ENCODE measurements at regions not wholly inside any gene's neighbourhood (a gene's known extent, or its start where the extent isn't known, plus 50 kb on each side); places are given as distances from the start of the nearest gene placed in this dataset.
"Not testable (repeated sequence)": the region's sequence is repeated elsewhere in the genome, so short reads cannot be mapped to it uniquely, and the experiment has no call there.

DNA sequence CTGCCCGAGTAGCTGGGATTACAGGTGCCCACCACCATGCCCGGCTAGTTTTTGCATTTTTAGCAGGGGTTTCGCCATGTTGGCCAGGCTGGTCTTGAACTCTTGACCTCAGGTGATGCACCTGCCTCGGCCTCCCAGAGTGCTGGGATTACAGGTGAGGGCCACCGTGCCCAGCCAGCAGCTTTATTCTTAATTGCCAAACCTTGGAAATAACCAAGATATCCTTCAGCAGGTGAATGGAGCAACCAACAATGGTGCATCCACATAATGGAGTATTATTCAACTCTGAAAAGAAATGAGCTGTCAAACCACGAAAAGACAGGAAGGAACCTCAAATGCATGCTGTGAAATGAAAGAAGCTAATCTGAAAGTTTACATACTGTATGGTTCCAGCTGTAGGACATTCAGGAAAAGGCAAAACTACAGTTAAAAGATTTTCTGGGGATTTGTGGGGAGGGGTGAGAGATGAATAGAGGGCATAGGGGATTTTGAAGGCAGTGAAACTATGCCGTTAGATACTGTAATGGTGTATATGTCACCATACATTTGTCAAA is 118.8 kb upstream of the CCND2 start:
- DNase-seq: peak; percentile 77

DNA sequence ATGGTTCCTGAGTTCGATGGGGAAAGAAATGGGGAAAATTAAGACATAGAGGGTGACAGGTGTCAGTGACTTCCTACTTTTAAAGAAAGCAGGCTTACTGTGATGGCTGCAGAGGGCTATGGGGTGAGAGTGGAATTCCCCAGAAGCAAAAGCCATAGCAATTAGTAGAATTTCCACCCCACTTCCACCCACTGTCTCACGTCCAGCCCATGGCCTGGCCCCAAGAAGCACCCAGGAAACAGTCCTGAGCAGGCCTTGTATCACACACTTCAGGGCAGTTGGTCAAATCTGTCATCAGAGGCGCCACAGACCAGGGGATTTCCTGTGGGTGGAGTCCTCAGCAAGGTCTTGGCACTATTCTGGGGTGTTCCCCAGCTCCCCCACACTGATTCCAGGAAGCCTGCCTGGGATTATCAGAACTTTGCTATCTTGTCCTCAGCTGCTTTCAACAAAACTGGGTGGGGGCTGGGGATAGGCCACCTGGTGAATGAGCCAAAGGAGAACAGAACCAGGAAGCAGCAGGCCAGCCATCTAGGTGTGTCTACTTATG is 120.1 kb upstream of the CCND2 start:
- peak; percentile 95 for DNase-seq

DNA sequence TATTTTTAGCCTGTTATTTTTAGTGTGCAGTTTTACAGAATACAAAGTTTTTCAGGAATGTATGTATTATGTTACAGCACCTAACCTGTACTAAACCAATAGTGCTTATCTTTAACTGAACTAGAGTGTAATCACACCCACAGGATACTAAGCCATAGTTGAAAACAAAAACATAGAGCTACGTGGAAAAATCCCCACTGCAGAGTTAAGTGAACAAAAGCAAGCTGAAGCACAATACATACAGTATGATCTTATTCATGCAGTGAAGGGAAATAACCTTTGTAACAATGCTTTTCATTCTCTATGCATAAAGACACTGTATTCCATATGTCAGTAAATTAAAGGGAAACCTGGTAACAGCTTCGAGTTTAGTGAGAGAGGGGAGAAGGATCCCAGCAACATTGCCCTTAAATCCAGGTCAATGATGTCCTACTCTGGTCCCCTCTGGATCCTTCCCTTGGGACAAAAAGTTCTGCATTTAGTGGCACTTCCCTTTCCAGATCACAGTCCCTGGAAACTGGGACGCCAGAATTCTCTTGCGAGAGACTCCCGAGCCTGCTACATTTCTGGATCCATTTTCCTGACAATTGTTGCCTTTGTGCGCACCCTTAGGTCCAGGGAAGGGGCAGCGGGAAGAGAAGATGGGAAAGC is 121.3 kb upstream of the CCND2 start:
- DNase-seq: no peak

DNA sequence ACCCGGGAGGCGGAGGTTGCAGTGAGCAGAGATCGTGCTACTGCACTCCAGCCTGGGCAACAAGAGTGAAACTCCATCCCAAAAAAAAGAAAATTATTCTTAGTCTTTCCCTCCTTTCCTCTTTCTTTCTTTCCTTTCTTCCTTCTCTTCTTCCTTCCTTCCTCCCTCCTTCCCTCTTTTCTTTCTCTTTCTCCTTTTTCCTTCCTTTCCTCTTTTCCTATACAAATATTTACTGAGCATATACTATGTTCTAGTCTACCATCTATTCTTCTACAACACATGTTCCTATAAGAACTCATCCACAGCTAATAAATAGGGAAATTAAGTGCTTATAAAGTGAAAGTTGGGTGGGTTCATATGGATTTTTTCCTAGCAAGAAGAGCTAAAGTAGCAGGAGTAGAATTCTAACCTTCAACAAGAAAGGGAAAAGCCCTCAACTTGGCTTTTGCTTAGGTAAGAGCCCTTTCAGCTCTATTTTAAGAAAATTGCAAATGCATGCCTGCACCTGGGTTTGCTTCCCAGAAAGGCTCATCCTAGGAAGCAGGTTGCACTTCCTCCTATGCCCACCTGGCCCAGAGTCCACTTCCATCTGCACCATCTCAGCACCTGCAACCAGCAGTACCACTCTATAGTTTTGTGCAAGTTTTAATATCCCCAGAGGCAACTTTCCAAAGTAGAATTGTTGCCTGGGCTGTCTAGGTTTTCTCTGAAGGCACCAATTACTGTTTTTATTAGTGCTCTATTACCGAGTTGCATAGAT is 122.0 kb upstream of the CCND2 start:
- no peak for DNase-seq

DNA sequence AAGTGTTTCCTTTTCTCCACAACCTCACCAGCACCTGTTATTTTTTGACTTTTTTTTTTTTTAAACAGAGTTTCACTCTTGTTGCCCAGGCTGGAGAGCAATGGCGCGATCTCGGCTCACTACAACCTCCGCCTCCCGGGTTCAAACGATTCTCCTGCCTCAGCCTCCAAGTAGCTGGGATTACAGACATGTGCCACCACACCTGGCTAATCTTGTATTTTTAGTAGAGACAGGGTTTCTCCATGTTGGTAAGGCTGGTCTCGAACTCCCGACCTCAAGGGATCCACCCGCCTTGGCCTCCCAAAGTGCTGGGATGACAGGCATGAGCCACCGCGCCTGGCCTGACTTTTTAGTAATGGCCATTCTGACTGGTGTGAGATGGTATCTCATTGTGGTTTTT is 123.2 kb upstream of the CCND2 start:
- DNase-seq: not testable (repeated sequence)

DNA sequence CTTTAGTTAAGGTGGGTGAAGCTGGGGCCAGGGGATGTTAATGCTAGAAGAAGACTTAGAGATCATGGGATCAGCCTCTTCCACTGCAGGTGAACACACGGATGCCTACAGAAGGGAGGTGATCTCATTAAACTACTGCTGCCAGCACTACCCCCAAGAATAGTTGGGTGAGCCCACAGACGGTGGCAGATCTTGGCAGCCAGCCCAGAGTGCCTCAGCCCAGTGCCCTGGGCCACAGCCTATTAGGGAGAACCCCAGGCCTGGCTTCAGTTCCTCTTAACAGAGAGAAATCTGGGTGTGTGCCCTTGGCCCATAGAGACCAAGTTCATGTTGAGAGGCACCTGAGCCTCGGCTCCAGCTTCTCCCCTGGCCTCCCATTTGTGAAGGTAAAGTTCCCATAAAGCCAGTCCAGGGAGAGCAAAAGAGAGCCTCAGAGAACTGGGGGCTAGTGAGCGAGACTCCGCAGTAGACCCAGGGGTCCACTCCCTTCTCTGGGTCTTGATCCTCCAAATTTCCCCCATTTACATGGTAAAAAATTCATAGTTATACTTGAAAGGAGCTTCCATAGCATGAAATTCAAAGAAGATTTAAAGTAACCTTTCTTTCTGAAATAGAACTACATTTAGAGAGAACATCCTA is 125.0 kb upstream of the CCND2 start:
- DNase-seq: peak; percentile 70

DNA sequence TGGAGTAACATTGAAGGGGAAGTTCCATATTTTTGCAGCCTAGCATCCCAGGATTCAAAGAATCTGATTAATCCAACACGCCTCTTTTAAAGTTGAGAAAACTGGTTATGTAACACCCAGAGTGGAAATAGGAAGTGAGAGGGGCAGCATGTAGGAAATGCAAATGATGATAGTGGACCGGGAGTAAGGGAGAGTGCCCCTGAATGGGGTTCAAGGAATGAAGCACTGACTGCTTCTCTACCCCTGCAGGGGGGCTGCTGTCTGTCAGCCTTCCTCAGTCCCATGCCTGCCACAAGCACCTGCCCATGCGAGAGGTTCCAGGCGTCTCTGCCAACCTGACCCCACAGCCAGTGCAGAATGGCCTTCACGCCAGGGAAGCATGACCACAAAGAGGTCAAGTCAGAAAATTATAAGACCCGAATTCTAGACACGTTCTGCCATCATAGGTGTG is 126.5 kb upstream of the CCND2 start:
- no peak for DNase-seq

DNA sequence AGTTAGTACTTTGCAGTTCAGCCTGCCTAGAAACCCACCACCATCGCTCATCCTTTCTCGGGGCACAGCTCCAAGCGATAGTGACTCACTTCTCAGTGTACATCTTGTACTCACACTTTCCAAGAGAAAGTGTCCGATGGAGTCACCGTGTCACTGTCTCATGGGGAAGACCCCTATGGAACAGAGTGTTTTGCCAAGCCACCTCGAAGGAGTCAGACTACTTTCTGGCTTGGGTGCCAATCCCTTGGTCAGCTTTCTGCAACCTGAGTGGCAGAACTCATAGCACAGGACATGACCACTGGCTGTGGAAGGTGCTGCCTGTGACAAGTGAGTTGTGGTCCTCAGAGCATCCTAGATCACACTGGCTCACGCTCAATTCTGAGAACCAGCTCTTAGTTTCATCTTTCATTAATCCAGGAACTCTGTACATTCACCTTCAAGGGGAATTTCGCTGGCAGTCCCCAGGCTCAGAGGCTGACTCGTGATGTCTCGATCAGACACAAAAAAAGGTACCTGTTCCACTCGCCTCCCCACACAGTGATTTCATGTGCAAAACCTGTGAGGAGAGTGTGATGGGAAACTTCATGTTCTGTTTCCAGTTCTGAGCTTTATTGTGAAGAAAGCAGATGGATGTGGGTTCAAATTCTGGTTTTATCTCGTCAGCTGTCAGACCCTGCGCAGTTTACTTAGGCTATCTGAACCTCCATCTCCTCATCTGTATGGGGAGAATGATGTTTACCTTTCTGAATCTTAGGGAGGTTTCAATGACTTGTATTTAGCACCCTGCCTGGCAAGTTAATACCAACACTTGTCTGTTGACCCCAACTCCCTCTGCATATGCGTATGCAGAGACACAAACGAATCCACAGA is 127.3 kb upstream of the CCND2 start:
- DNase-seq: peak; percentile 83

DNA sequence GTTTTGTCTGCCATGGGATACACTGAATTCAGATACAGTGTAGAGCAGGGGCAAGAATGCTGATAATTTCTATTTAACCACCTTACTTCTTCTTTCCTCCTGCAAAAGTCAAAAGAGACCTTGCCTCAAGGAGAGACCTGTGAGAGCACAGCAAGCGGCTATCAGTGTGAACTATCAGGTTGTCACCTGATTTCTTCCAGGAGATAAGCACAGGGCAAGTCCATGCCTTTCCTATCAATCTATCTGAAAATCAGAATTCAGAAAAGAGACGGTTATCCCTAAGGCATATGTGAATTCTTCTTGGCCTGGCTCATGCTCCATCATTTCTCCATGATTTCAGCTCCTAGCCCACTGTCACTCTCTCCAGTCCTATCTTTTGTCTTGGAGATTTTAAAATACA is 128.9 kb upstream of the CCND2 start:
- DNase-seq: no peak

DNA sequence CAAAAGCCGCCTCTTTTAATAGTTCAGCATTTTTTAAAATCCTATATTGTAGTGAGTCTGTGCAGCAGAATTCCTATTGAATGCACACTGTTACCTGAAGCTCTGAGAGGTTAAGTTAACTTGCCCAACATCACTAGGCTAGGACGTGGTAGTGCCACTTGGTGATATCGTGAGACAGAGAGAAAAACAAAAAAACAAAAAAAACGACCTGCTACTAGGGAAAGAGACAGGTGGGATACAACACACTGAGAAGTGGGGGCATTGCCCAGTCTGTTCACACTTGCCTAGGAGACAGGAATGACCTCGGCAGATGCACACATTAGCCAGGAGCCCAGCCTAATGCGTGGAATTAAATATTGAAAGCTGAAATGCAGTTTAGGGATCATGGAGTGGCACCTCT is 129.7 kb upstream of the CCND2 start:
- DNase-seq: peak; percentile 67

DNA sequence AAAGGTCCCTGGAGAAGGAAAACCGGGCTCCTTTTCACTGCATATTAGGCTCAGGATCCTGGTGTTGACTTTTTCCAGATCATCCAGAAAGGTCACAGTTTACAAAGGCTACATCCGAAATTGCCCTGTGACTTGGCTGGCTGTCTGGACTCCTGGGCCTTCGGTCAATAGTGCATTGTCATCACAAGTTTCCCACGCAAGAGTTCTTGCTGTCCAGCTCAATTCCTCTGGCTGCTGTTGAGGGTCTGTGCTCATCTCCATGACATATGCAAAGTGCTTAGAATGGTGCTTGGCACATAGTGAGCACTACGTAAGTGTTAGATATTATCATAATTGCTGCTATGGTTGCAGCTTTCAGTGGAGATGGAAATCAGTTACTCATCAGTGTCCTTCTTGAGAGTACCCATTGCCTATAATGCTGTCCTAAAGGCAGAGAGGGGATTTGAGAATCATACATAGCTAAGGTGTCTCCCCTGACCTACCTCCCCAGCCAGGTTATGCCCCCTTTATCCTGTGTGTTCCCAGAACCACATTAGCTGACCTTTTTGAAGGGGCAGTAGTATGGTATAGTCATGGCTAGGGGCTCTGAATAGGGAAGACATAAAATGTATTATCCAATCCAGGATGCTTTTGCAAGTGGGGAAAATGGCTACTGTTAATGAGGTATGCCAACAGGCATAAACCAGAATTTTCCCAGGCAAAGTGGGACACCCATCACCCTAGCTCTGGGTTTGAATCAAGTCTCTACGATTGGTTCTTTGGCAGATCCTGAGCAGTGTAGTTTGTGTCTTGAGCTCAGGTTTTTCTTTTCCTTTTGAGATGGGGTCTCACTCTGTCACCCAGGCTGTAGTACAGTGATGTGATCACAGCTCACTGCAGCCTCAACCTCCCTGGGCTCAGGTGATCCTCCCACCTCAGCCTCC is 132.0 kb upstream of the CCND2 start:
- peak; percentile 79 for DNase-seq

DNA sequence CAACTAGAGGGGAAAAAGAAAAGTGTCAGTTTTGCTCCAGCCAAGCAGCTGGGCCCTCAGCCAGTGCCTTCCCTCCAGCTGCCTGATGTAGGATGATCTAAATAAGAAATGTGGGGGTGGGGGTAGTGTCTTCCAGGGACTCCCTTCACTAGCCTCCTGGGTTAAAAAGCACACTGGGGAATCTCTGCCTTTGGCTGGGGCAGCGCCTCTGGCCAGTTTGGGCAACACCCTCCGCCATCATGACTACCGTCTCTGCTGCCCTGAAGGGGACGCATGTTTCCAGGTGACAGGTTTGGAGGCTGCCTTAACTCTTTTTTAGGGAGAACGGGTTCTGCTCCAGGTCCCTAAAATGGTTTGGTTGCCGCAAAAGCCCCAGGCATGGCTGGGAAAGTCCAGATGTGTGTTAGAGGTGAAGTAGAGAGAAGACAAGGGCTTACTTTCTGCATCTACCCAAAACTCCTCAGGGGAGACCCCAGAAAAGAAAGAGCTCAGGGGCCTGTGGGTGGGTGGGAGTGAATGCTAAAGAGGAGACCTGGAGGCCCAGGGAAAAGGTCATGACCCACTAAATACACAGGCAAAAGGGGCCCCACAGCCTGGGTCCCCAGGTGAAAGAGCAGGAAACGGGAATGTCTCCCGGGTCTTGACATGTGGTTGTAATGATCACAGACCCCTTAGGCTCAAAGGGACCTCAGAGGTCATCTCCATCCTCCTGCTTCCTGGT is 132.8 kb upstream of the CCND2 start:
- no peak for DNase-seq

DNA sequence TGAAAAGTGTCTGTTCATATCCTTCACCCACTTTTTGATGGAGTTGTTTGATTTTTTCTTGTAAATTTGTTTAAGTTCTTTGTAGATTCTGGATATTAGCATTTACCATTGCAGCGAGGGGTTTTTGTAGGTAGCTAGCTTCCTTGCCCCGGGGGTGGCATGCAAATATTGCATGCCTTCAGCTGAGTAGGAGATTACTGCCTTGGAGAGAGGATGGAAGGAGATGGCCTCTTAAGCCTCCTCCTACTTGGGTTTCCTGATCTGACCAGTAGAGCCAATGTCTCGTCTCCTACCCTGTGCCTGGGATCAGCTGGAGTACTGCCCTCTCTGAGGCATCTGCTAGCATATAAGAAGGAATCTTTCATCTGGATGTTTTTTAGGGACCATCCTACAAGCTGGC is 134.4 kb upstream of the CCND2 start:
- no peak for DNase-seq

DNA sequence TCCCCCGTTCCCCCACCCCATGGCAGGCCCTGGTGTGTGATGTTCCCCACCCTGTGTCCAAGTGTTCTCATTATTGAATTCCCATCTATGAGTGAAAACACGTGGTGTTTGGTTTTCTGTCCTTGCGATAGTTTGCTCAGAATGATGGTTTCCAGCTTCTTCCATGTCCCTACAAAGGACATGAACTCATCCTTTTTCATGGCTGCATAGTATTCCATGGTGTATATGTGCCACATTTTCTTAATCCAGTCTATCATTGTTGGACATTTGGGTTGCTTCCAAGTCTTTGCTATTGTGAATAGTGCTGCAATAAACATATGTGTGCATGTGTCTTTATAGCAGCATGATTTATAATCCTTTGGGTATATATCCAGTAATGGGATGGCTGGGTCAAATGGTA is 135.0 kb upstream of the CCND2 start:
- DNase-seq: not testable (repeated sequence)

DNA sequence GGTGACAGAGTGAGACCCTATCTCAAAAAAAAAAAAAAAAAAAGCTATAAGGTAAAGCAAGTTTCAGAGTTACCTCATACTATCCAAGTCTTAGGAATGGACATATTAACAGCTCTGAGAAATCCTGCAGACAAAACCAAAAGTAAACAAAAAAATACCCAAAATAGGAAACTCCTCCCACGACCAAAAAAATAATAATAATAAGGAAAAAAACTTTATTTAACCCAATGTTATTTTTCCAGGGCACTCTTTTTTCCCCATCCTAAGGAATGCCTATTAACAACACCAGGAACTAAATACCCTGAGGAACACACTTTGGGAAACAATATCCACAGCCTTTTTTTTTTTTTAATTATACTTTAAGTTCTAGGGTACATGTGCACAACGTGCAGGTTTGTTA is 135.5 kb upstream of the CCND2 start:
- DNase-seq: no peak

DNA sequence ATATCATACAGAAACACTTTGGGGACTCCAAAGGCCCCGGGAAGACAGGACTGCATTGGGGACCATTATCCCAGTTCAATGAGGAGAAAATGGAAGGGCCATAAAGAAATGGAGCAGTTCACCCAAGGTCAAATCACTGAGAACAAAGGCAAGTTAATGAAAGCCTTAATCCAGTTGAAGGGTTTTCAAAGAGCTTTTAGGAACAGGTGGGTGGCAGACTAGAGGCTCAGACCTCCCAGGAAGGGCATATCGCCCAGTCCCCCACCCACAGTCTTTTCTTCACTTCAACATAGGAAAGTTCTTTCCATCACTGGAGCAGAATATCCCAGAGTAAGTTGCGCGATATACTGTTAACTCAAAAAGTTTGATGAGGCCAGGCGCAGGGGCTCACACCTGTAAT is 136.1 kb upstream of the CCND2 start:
- DNase-seq: no peak

DNA sequence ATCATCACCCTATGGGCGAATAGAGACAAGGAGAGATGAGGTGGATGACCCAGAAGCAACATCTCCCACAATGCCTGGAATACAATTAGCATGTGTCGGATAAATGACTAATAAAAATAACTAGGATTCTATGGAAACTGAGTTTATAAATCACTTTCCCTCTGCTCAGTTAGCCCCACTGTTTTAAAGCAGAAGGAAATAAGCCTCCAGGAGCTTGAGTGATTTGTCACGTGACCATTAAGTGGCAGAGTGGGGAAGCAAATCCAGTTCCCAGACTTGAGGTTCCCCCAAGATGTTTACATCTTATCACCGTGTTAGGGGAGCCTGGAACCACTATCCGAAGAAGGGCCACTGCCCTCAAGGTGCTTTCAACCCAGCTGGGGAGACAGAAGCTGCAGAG is 136.5 kb upstream of the CCND2 start:
- DNase-seq: no peak

DNA sequence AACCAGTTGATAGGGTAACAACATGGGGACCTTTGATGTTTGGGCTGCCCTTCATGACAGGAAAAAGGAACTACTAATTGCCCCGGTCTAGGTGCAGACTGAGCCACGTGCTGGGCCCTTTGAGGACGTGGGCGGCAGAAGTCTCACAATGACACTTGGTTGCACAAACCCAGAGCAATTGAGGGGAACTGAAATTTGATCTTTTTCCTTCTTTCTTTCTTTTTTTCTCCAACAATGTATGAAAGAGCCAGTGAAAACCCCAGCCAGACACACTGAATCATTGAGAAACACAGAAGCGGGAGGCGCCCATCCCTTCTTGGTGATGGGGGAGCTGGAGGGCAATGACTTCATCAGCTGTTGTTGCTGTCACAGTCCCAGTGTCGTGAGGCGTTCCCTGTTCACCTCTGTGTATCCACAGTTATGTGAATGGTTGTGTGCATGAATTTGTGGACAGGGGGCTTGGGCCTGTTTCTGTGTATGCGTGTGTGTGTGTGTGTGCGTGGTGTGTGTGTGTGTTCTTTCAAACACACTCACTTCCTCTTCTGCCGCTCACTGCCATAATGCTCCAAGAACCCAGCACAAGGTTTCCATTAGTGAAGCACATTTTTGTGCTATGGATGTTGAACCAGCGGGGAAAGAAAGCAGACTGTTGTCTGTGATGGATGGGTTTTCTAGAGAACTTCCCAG is 137.5 kb upstream of the CCND2 start:
- peak; percentile 84 for DNase-seq

DNA sequence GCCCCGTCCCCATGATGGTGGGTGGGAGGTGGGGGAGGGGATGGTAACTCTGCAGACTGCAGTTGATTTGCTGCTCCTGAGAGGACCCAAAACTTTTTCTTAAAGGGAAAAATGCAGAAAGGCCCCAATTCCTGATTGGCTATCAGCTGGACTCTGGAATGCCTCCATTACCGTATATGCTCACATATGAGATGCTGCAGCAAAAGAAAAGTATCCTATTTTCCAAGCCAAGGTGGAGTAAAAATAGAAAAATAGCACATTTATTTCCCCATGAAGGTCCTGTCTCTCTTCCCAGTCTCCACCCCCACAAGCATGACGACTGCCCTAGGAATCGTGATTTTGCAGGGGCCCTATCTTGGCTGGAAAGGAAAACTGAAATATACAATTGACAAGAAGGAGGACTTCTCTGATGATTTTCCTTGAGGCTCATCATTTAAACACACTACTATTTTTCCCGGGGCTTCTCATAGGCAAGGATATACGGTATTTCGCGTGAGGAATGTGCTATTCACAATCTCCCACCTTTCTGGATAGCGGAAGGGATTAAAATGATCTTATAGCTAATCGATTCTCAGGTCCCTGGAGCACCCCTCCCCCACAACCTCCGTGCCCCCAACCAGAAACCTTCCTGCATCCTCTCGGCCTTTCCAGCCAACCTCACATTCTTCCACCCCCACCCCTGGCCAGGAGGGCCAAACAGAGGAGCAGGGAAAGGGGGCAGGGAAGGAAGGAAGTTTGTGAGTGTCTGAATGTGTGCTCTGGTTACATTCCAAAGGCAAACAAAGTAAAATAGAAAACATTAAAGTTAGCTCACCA is 138.9 kb upstream of the CCND2 start:
- no peak for DNase-seq

All from activated CD4-positive, alpha-beta T cell treated with anti-CD3 and anti-CD28 coated beads, Interleukin-10, Interleukin-2, amounts not matched to agents 100 ng/mL and 50 ng/mL, durations not matched to agents 16 hours and 8 hours (primary cell).